HUDEP-2 (cell line): ENCODE measurements at regions not wholly inside any gene's neighbourhood (a gene's known extent, or its start where the extent isn't known, plus 50 kb on each side); places are given as distances from the start of the nearest gene placed in this dataset.

ENCODE experiments used
- DNase-seq, 76 experiments: peaks; one replicate each; lab custom pipeline; 2025; ENCODE audit not compliant: unreplicated experiment in 76 of 76; lab: John Stamatoyannopoulos, UW

- no peak for DNase-seq
Measured at GRCh38 chr2:235334179-235334578, 159.7 kb upstream of the AGAP1 start.

GRCh38 chr2:235343156-235343774 is 150.6 kb upstream of the AGAP1 start:
- DNase-seq: no peak

GRCh38 chr2:235343869-235344268 is 150.0 kb upstream of the AGAP1 start:
- no peak for DNase-seq

GRCh38 chr2:235345745-235346144 is 148.1 kb upstream of the AGAP1 start:
- DNase-seq: no peak

GRCh38 chr2:235347691-235348090 is 146.2 kb upstream of the AGAP1 start:
- peak in 1 of 76 experiments; percentile 5 for DNase-seq

- no peak for DNase-seq
Measured at GRCh38 chr2:235348329-235348728, 145.5 kb upstream of the AGAP1 start.

GRCh38 chr2:235350234-235350633 is 143.6 kb upstream of the AGAP1 start:
- no peak for DNase-seq

- DNase-seq: no peak
Measured at GRCh38 chr2:235352541-235352940, 141.3 kb upstream of the AGAP1 start.

- no peak for DNase-seq
Measured at GRCh38 chr2:235357881-235358280, 136.0 kb upstream of the AGAP1 start.

- DNase-seq: no peak
Measured at GRCh38 chr2:235358981-235359471, 134.8 kb upstream of the AGAP1 start.

GRCh38 chr2:235360446-235360845 is 133.4 kb upstream of the AGAP1 start:
- no peak for DNase-seq

GRCh38 chr2:235365743-235366142 is 128.1 kb upstream of the AGAP1 start:
- no peak for DNase-seq

GRCh38 chr2:235366390-235366789 is 127.5 kb upstream of the AGAP1 start:
- no peak for DNase-seq

GRCh38 chr2:235366807-235367206 is 127.0 kb upstream of the AGAP1 start:
- DNase-seq: no peak

- no peak for DNase-seq
Measured at GRCh38 chr2:235371018-235371417, 122.8 kb upstream of the AGAP1 start.

GRCh38 chr2:235373171-235373570 is 120.7 kb upstream of the AGAP1 start:
- no peak for DNase-seq

- no peak for DNase-seq
Measured at GRCh38 chr2:235377176-235377575, 116.7 kb upstream of the AGAP1 start.

- no peak for DNase-seq
Measured at GRCh38 chr2:235378246-235378645, 115.6 kb upstream of the AGAP1 start.

GRCh38 chr2:235378944-235379343 is 114.9 kb upstream of the AGAP1 start:
- no peak for DNase-seq

- no peak for DNase-seq
Measured at GRCh38 chr2:235381261-235381912, 112.5 kb upstream of the AGAP1 start.

GRCh38 chr2:235382179-235382578 is 111.7 kb upstream of the AGAP1 start:
- no peak for DNase-seq

GRCh38 chr2:235382601-235383000 is 111.2 kb upstream of the AGAP1 start:
- no peak for DNase-seq
